Stomach (tissue), 4 donors: ENCODE measurements at regions not wholly inside any gene's neighbourhood (a gene's known extent, or its start where the extent isn't known, plus 50 kb on each side); places are given as distances from the start of the nearest gene placed in this dataset.

Source experiments
- EP300 ChIP-seq: sonication (generic); formaldehyde crosslinking; IDR thresholded peaks from one replicate; pipeline ENCODE4 v1.6.1; 2017; ENCODE audit warnings: antibody characterized with exemption
- POLR2A ChIP-seq, 4 donors: fragments of 450-650 bp; IDR thresholded peaks; one replicate each; pipeline ENCODE4 v1.6.1; 2016; ENCODE audit warnings: antibody characterized with exemption in 4 of 4, control low read depth in 2 of 4, mild to moderate bottlenecking in 1 of 4, moderate library complexity in 1 of 4
- POLR2AphosphoS5 ChIP-seq, 3 donors: sonication (generic); formaldehyde crosslinking; IDR thresholded peaks; one replicate each; pipeline ENCODE4 v1.6.1; 2016; ENCODE audit warnings: antibody characterized with exemption in 3 of 3
- TF ChIP-seq, protein P1 (sequence below), 7 experiments: fragments of 450-650 bp in 4 of 7; fragments of 200-600 bp in 3 of 7; sonication (generic) in 3 of 7; IDR thresholded peaks; one replicate each; pipeline ENCODE4 v1.5.1; 2016 to 2019; ENCODE audit warnings: antibody characterized with exemption in 7 of 7, control low read depth in 2 of 7, mild to moderate bottlenecking in 1 of 7

DNA sequence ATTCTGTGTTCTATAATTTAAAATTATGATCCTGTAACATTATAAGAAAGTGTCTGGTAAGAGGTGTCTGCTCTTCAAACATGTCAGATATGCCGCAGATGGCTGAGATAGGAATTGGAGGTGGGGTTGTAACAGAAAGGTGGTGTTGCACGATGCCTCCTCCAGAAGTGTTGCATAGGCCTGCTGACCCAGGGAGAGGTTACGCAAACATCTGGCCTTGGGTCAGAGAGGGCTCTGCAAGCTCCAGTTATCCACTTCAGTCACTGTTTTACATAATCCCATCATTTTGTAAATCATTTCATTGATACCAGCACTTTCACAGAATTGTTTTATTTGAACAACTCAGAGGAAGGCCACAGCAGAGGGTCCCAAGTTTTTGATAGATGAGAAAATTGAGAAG is 256.5 kb downstream of the OSR1 start:
- TF ChIP-seq POLR2A (IDR thresholded peaks at IDR 0.05) = no peak
- TF ChIP-seq, protein P1, sequence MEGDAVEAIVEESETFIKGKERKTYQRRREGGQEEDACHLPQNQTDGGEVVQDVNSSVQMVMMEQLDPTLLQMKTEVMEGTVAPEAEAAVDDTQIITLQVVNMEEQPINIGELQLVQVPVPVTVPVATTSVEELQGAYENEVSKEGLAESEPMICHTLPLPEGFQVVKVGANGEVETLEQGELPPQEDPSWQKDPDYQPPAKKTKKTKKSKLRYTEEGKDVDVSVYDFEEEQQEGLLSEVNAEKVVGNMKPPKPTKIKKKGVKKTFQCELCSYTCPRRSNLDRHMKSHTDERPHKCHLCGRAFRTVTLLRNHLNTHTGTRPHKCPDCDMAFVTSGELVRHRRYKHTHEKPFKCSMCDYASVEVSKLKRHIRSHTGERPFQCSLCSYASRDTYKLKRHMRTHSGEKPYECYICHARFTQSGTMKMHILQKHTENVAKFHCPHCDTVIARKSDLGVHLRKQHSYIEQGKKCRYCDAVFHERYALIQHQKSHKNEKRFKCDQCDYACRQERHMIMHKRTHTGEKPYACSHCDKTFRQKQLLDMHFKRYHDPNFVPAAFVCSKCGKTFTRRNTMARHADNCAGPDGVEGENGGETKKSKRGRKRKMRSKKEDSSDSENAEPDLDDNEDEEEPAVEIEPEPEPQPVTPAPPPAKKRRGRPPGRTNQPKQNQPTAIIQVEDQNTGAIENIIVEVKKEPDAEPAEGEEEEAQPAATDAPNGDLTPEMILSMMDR (IDR thresholded peaks at IDR 0.05) = no peak
- TF ChIP-seq EP300 = no peak
- TF ChIP-seq POLR2AphosphoS5 (IDR thresholded peaks at IDR 0.05) = no peak
